H1 (cell line): ENCODE measurements at regions not wholly inside any gene's neighbourhood (a gene's known extent, or its start where the extent isn't known, plus 50 kb on each side); places are given as distances from the start of the nearest gene placed in this dataset.
A peak's percentile ranks its signal among the peaks of the same experiment; 100 is the strongest.

Experiments used
- CTCF ChIA-PET: fragments of 300-600 bp; sonication (Branson Sonifier 250); formaldehyde crosslinking; loops from one replicate; lab custom pipeline; 2021; ENCODE audit not compliant: partially characterized antibody; lab: Charles Lee
- POLR2A ChIA-PET: fragments of 300-600 bp; sonication (Branson Sonifier 250); formaldehyde crosslinking; loops from one replicate; lab custom pipeline; 2021; ENCODE audit warnings: inconsistent platforms; ENCODE audit not compliant: partially characterized antibody; lab: Charles Lee
- DNase-seq, 2 experiments: peaks; one replicate each; pipeline versions ENCODE4 v3.0.0 to v3.0.0-alpha.2; 2010 to 2022; ENCODE audit warnings: low spot score in 2 of 2, low read depth in 1 of 2, mixed read lengths in 1 of 2
- FAIRE-seq: peaks from 2 replicates; lab custom pipeline; 2011; peaks lifted over from hg19 to GRCh38; lab: Jason Lieb, UNC
- H2AFZ ChIP-seq: 2 replicates; pipeline ENCODE4 v1.8.1; 2012; ENCODE audit warnings: low read length, inconsistent platforms
- H2AK5ac ChIP-seq: 2 replicates; pipeline ENCODE4 v1.6.1; 2013; ENCODE audit warnings: low read depth, low read length
- H2BK120ac ChIP-seq: replicated peaks from 2 replicates; pipeline ENCODE3; 2013; ENCODE audit warnings: low read depth, low read length, inconsistent platforms
- H2BK12ac ChIP-seq: 2 replicates; pipeline ENCODE4 v1.6.1; 2013; ENCODE audit warnings: low read depth, low read length
- H2BK15ac ChIP-seq: 2 replicates; pipeline ENCODE4 v1.6.1; 2013; ENCODE audit warnings: low read length
- H2BK20ac ChIP-seq: 2 replicates; pipeline ENCODE4 v1.6.1; 2013; ENCODE audit warnings: low read length
- H2BK5ac ChIP-seq: 2 replicates; pipeline ENCODE4 v1.6.1; 2013; ENCODE audit warnings: low read depth, low read length
- H3K14ac ChIP-seq: 2 replicates; pipeline ENCODE4 v1.6.1; 2013; ENCODE audit warnings: inconsistent platforms; ENCODE audit not compliant: insufficient read length
- H3K18ac ChIP-seq: 2 replicates; pipeline ENCODE4 v1.6.1; 2013; ENCODE audit warnings: low read length; ENCODE audit errors: extremely low read depth
- H3K23ac ChIP-seq: 2 replicates; pipeline ENCODE4 v1.6.1; 2013; ENCODE audit warnings: inconsistent platforms; ENCODE audit not compliant: insufficient read length
- H3K23me2 ChIP-seq: 2 replicates; pipeline ENCODE4 v1.6.1; 2013; ENCODE audit warnings: low read depth, low read length
- H3K27ac ChIP-seq: 2 replicates; pipeline ENCODE4 v1.6.1; 2011; ENCODE audit warnings: low read depth, low read length, inconsistent platforms
- H3K27me3 ChIP-seq, 4 experiments: replicated peaks in 1 of 4; 1 replicate in 1 of 4; 2 replicates in 3 of 4; pipeline versions ENCODE4 v1.6.1 to v1.8.1; 2011 to 2013; ENCODE audit warnings: low read length in 3 of 4, mild to moderate bottlenecking in 3 of 4, inconsistent platforms in 2 of 4, mixed read lengths in 2 of 4, moderate library complexity in 1 of 4; ENCODE audit not compliant: control insufficient read depth in 3 of 4, insufficient read depth in 3 of 4; ENCODE audit errors: extremely low read depth in 1 of 4
- H3K36me3 ChIP-seq, 4 experiments: 2 replicates each; pipeline versions ENCODE4 v1.6.1 to v1.8.1; 2011 to 2013; ENCODE audit warnings: mild to moderate bottlenecking in 4 of 4, low read length in 3 of 4, moderate library complexity in 2 of 4, control low read depth in 1 of 4, inconsistent platforms in 1 of 4; ENCODE audit not compliant: insufficient read depth in 4 of 4, control insufficient read depth in 2 of 4
- H3K4ac ChIP-seq: replicated peaks from 2 replicates; pipeline ENCODE3; 2013; ENCODE audit warnings: low read length, low read depth, mixed read lengths, inconsistent platforms; ENCODE audit not compliant: insufficient read length
- H3K4me1 ChIP-seq, 4 experiments: replicated peaks in 1 of 4; 1 replicate in 1 of 4; 2 replicates in 3 of 4; pipeline versions ENCODE4 v1.6.1 to v1.8.1; 2011 to 2013; ENCODE audit warnings: low read length in 3 of 4, inconsistent platforms in 2 of 4, mixed read lengths in 1 of 4; ENCODE audit not compliant: insufficient read depth in 4 of 4, control insufficient read depth in 3 of 4
- H3K4me2 ChIP-seq, 2 experiments: 2 replicates each; pipeline versions ENCODE4 v1.6.1 to v1.8.1; 2011 to 2013; ENCODE audit warnings: low read depth in 2 of 2, low read length in 2 of 2, control low read depth in 1 of 2, inconsistent platforms in 1 of 2, mild to moderate bottlenecking in 1 of 2; ENCODE audit not compliant: insufficient read depth in 1 of 2
- H3K4me3 ChIP-seq, 4 experiments: fragments of 200-600, 300-600 bp in 1 of 4; sonication (generic), shearing (Covaris generic), sonication (Bioruptor Twin) in 1 of 4; 2 replicates each; pipeline versions ENCODE4 v1.5.1 to v1.8.1; 2011 to 2016; ENCODE audit warnings: low read length in 4 of 4, low read depth in 3 of 4, control low read depth in 2 of 4, inconsistent platforms in 2 of 4, mild to moderate bottlenecking in 2 of 4, mixed read lengths in 1 of 4, moderate library complexity in 1 of 4; ENCODE audit not compliant: insufficient read depth in 2 of 4; ENCODE audit errors: extremely low read depth in 1 of 4
- H3K56ac ChIP-seq: replicated peaks from 2 replicates; pipeline ENCODE3; 2013; ENCODE audit warnings: low read depth, mild to moderate bottlenecking, mixed read lengths, low read length, inconsistent platforms; ENCODE audit not compliant: insufficient read length
- H3K79me1 ChIP-seq: 2 replicates; pipeline ENCODE4 v1.6.1; 2013; ENCODE audit warnings: low read depth, low read length, control low read depth
- H3K79me2 ChIP-seq, 2 experiments: 2 replicates each; pipeline versions ENCODE4 v1.6.1 to v1.8.1; 2012 to 2013; ENCODE audit warnings: low read length in 2 of 2, mild to moderate bottlenecking in 2 of 2, inconsistent platforms in 1 of 2; ENCODE audit not compliant: insufficient read depth in 2 of 2, control insufficient read depth in 1 of 2
- H3K9ac ChIP-seq, 4 experiments: replicated peaks in 1 of 4; 1 replicate in 1 of 4; 2 replicates in 3 of 4; pipeline versions ENCODE4 v1.6.1 to v1.8.1; 2011 to 2013; ENCODE audit warnings: low read depth in 3 of 4, low read length in 3 of 4, control low read depth in 2 of 4, mild to moderate bottlenecking in 2 of 4, moderate library complexity in 2 of 4, inconsistent platforms in 1 of 4; ENCODE audit errors: extremely low read depth in 1 of 4
- H3K9me3 ChIP-seq, 2 experiments: 2 replicates each; pipeline versions ENCODE4 v1.6.1 to v1.8.1; 2012 to 2013; ENCODE audit warnings: mild to moderate bottlenecking in 2 of 2, moderate library complexity in 2 of 2, control low read depth in 1 of 2, inconsistent platforms in 1 of 2, low read depth in 1 of 2, low read length in 1 of 2, mixed read lengths in 1 of 2; ENCODE audit not compliant: insufficient read depth in 2 of 2
- H4K20me1 ChIP-seq, 2 experiments: replicated peaks in 1 of 2; 2 replicates each; pipeline versions ENCODE3 to v1.8.1; 2011 to 2013; ENCODE audit warnings: inconsistent platforms in 2 of 2, low read length in 2 of 2, mild to moderate bottlenecking in 1 of 2; ENCODE audit not compliant: insufficient read depth in 2 of 2, control insufficient read depth in 1 of 2
- H4K5ac ChIP-seq: 2 replicates; pipeline ENCODE4 v1.6.1; 2013; ENCODE audit warnings: low read length, low read depth, mixed read lengths, inconsistent platforms; ENCODE audit not compliant: insufficient read length
- H4K8ac ChIP-seq: 2 replicates; pipeline ENCODE4 v1.8.0; 2013; ENCODE audit warnings: mild to moderate bottlenecking, moderate library complexity, low read length, inconsistent platforms; ENCODE audit not compliant: insufficient read depth; ENCODE audit errors: extremely low read depth
- H4K91ac ChIP-seq: replicated peaks from 2 replicates; pipeline ENCODE3; 2013; ENCODE audit warnings: low read length, mixed read lengths, inconsistent platforms; ENCODE audit not compliant: insufficient read length
- RAD21 ChIP-seq, 2 experiments: IDR thresholded peaks in 1 of 2; conservative IDR thresholded peaks in 1 of 2; 2 replicates each; pipeline ENCODE4 v1.6.1; 2011; ENCODE audit warnings: low read depth in 2 of 2, low read length in 2 of 2, improper control_type of control experiment in 1 of 2, inconsistent platforms in 1 of 2, mild to moderate bottlenecking in 1 of 2, moderate library complexity in 1 of 2
- TAF1 ChIP-seq: IDR thresholded peaks from 2 replicates; pipeline ENCODE4 v1.6.1; 2011; ENCODE audit warnings: mild to moderate bottlenecking, low read depth, low read length
- TF ChIP-seq, protein P1 (sequence below), 3 experiments: IDR thresholded peaks; 1 replicate in 2 of 3; 2 replicates in 1 of 3; pipeline versions ENCODE4 v1.5.1 to v1.6.1; 2011; ENCODE audit warnings: low read length in 3 of 3, mild to moderate bottlenecking in 3 of 3, inconsistent platforms in 2 of 3, low read depth in 1 of 3, moderate library complexity in 1 of 3; ENCODE audit not compliant: insufficient read depth in 1 of 3; ENCODE audit errors: control extremely low read depth in 1 of 3

- no peaks in the 10 kb centered on the region for H3K36me3 ChIP-seq
- FAIRE-seq, result no peak
- H3K27ac ChIP-seq, result no peak overlapping the region
- H3K4me1 ChIP-seq, result no peaks in the 10 kb centered on the region
- no peaks in the 10 kb centered on the region for H3K9me3 ChIP-seq
- TF ChIP-seq RAD21 (IDR thresholded peaks at IDR 0.05 in 1 of 2, conservative IDR thresholded peaks at IDR 0.05 in 1 of 2; ENCODE audit: low read depth in 2 of 2, low read length in 2 of 2), result peak in 1 of 2 experiments; percentile 51; a peak in 2 of 4 replicates
- TF ChIP-seq TAF1, result no peak
- TF ChIP-seq, protein P1, sequence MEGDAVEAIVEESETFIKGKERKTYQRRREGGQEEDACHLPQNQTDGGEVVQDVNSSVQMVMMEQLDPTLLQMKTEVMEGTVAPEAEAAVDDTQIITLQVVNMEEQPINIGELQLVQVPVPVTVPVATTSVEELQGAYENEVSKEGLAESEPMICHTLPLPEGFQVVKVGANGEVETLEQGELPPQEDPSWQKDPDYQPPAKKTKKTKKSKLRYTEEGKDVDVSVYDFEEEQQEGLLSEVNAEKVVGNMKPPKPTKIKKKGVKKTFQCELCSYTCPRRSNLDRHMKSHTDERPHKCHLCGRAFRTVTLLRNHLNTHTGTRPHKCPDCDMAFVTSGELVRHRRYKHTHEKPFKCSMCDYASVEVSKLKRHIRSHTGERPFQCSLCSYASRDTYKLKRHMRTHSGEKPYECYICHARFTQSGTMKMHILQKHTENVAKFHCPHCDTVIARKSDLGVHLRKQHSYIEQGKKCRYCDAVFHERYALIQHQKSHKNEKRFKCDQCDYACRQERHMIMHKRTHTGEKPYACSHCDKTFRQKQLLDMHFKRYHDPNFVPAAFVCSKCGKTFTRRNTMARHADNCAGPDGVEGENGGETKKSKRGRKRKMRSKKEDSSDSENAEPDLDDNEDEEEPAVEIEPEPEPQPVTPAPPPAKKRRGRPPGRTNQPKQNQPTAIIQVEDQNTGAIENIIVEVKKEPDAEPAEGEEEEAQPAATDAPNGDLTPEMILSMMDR (IDR thresholded peaks at IDR 0.05; ENCODE audit: control extremely low read depth in 1 of 3, insufficient read depth in 1 of 3, low read depth in 1 of 3, low read length in 3 of 3), result peak in 1 of 3 experiments; percentile 10; a peak in 1 of 4 replicates
- TF ChIP-seq, all 59 proteins: peak for 2
- H3K18ac ChIP-seq, result no peak overlapping the region
- no peaks in the 10 kb centered on the region for H3K23me2 ChIP-seq
- no peak overlapping the region for H2BK5ac ChIP-seq
- H3K4me3 ChIP-seq, result no peak overlapping the region
- H3K27me3 ChIP-seq, result no peaks in the 10 kb centered on the region
- no peak overlapping the region for H2BK12ac ChIP-seq
- H4K5ac ChIP-seq, result no peak overlapping the region
- H3K23ac ChIP-seq, result no peak overlapping the region
- H3K4ac ChIP-seq, result no peak overlapping the region
- no peak overlapping the region for H3K56ac ChIP-seq
- no peak overlapping the region for H2BK20ac ChIP-seq
- H4K20me1 ChIP-seq, result no peaks in the 10 kb centered on the region
- no peak overlapping the region for H3K14ac ChIP-seq
- DNase-seq, result no peak
- no peak overlapping the region for H2BK15ac ChIP-seq
- ChIA-PET POLR2A (no interaction called here), CTCF (interaction anchor here (0.8 to 1.2 kb wide), 4 partner anchors 27 to 514 kb away, joined by 3 to 5 read pairs (median 4); no protein-coding TSS in a partner anchor)
- H4K8ac ChIP-seq, result no peak overlapping the region
- no peak overlapping the region for H2AFZ ChIP-seq
- no peaks in the 10 kb centered on the region for H3K79me2 ChIP-seq
- no peak overlapping the region for H3K9ac ChIP-seq
- H2BK120ac ChIP-seq, result no peak overlapping the region
- H3K4me2 ChIP-seq, result no peak overlapping the region
- H3K79me1 ChIP-seq, result no peaks in the 10 kb centered on the region
- no peak overlapping the region for H4K91ac ChIP-seq
- no peak overlapping the region for H2AK5ac ChIP-seq
Observed at GRCh38 chrX:7706032-7706431, 136.9 kb upstream of the VCX start.
